Activated CD4-positive, alpha-beta T cell treated with anti-CD3 and anti-CD28 coated beads for 36 hours (primary cell): ENCODE measurements at regions not wholly inside any gene's neighbourhood (a gene's known extent, or its start where the extent isn't known, plus 50 kb on each side); places are given as distances from the start of the nearest gene placed in this dataset.

Source experiments
- ATAC-seq: fragments of 200-7000 bp; cut with Tn5 transposase; one replicate; pipeline ENCODE4 v1.10.0; 2021; ENCODE audit warnings: mild to moderate bottlenecking, moderate library complexity
- CTCF ChIA-PET: fragments of 350-600 bp; sonication (Branson Sonifier 250); formaldehyde crosslinking; loops from one replicate; lab custom pipeline; 2021; ENCODE audit warnings: antibody characterized with exemption; lab: Charles Lee
- POLR2A ChIA-PET: fragments of 350-600 bp; sonication (Branson Sonifier 250); formaldehyde crosslinking; loops from one replicate; lab custom pipeline; 2021; ENCODE audit warnings: antibody characterized with exemption, inconsistent platforms; lab: Charles Lee
- DNase-seq: peaks from one replicate; pipeline ENCODE4 v3.0.0-alpha.2; 2020
- H3K27ac Mint-ChIP-seq: one replicate; pipeline ENCODE4 v1.8.0; 2021; ENCODE audit warnings: mixed read lengths
- H3K27me3 Mint-ChIP-seq: one replicate; pipeline ENCODE4 v1.8.0; 2021; ENCODE audit warnings: mixed read lengths
- H3K36me3 Mint-ChIP-seq: one replicate; pipeline ENCODE4 v1.8.0; 2021; ENCODE audit warnings: low read depth, mixed read lengths
- H3K4me1 Mint-ChIP-seq: one replicate; pipeline ENCODE4 v1.8.0; 2021; ENCODE audit warnings: mixed read lengths
- H3K4me3 Mint-ChIP-seq: one replicate; pipeline ENCODE4 v1.8.0; 2021; ENCODE audit warnings: mild to moderate bottlenecking, moderate library complexity, mixed read lengths
- H3K9me3 Mint-ChIP-seq: one replicate; pipeline ENCODE4 v1.8.0; 2021; ENCODE audit warnings: low read depth, mixed read lengths
- intact Hi-C, 2 experiments: fragments of 100-400 bp; cut with DNase I in 1 of 2; cut with micrococcal nuclease in 1 of 2; formaldehyde crosslinking; loops; one replicate each; pipeline versions ENCODE4 v1.14.2 to v1.15.1; 2022 to 2024; cut with DNase I, micrococcal nuclease

GRCh38 chr11:24234822-24235508 is 261.9 kb upstream of the LUZP2 start:
- POLR2A ChIA-PET, result no interaction called here
- no peak for ATAC-seq
- Mint-ChIP-seq H3K36me3 (no peaks in the 10 kb centered on the region), H3K27me3 (no peaks in the 10 kb centered on the region), H3K4me1 (no peaks in the 10 kb centered on the region), H3K4me3 (no peak overlapping the region), H3K27ac (no peak overlapping the region), H3K9me3 (peaks cover 5% of the 10 kb centered on the region)
- DNase-seq, result no peak
- CTCF ChIA-PET, result no interaction called here
- intact Hi-C loops, result no loop called here

DNA sequence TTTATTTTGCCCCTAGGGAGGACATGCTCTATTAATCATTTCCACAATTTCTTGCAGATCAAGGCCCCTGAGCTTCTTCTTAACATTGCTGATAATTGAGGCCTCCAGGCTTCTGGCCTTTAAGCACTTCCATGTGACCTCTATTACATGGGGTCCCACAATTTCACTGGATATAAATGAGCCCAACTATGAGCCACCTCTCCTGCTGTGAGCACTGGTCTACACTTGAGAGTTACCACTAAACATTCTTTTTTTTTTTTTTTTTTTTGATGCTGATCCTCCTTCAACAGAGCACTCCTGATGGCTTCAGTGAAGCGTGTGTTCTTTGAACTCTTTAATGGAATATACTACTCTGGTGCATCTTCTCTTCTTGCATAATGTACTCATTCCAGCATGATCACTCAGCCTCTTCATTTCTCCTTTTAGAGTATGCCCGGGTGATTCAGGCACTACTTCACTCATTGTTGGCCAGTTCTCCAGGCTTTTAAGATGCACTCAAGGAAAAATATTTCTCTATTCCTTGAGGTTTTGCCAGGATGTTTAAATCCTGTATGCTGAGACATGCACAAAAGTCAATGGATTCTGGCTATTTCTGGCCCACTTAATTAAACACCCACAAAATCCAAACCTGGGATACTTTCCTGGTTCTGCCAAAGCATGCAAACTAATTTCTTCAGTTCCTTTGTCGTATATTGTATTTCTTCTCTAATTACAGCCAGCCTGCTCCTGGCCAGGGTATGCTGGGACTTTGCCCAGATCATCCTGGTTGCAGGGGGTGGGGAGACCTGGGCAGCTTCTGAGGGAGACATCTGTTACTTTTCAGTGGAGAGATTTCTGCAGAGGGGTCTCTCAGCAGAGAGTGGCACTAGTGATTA is 257.8 kb upstream of the LUZP2 start:
- intact Hi-C loops, result no loop called here
- no peaks in the 10 kb centered on the region for H3K4me1 Mint-ChIP-seq
- CTCF ChIA-PET, result no interaction called here
- H3K27ac Mint-ChIP-seq, result no peak overlapping the region
- POLR2A ChIA-PET, result no interaction called here
- DNase-seq, result no peak
- no peaks in the 10 kb centered on the region for H3K36me3 Mint-ChIP-seq
- no peak overlapping the region for H3K4me3 Mint-ChIP-seq
- H3K27me3 Mint-ChIP-seq, result no peaks in the 10 kb centered on the region
- ATAC-seq, result no peak
- peaks cover 13% of the 10 kb centered on the region for H3K9me3 Mint-ChIP-seq

DNA sequence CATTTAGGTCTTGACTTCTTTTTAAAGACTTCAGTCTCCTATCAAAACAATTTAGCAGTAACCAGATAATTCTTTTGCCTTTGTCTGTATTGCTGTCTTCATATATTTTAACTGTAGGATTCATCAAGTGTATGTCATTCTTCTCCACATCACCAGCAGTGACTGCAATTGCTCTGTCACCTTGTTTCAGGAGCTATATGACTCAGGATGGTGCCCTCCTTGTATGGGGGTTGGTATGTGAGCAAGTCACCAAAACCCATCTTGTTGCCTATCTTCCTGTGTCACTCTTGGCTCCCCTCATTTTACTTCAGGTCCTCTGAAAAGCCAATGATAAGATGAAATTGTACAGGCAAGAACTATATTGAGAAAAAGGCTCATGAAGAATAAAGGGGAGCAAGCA is 256.9 kb upstream of the LUZP2 start:
- CTCF ChIA-PET, result no interaction called here

DNA sequence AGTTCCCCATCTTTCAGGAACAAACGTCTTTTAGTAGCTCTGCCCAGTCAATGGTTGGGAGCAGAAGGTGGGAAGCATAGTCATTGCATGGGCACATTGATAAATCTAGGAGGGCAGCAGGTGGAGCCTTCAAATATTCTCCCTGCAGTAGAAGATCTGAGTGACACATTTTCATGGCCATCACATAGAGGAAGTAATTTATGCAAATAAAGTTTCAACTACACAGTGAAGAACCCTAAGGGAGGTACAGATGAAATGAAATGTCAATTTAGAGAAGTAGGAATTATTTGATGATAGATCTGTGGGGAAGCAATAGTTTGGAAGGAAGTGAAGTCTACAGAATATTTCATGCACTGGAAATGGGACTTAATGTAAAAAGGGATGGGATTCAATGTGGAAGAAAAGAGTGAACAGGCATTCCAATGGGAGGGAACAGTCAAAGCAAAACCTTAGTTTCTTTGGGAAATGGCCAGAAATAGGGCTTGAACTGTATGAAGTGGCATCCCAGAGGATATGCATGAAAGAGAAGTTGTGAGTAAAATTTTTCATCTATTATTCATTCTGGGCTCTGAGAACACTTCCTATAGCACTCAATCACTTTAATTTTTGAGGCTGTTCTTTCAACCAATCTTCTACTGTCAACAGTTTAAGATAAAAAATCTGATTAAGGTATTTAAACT is 256.2 kb upstream of the LUZP2 start:
- no peak for DNase-seq
- ChIA-PET CTCF (interaction anchor here (0.6 kb wide), 1 partner anchor 608 kb away, joined by 3 read pairs; no protein-coding TSS in a partner anchor), POLR2A (no interaction called here)
- Mint-ChIP-seq H3K4me1 (no peaks in the 10 kb centered on the region), H3K36me3 (no peaks in the 10 kb centered on the region), H3K27ac (no peak overlapping the region), H3K27me3 (no peaks in the 10 kb centered on the region), H3K9me3 (peaks cover 13% of the 10 kb centered on the region), H3K4me3 (no peak overlapping the region)
- intact Hi-C loops, result no loop called here
- ATAC-seq, result no peak

More for the DNA sequence above, 256.9 kb upstream of the LUZP2 start:
- Mint-ChIP-seq H3K27ac (no peak overlapping the region), H3K4me3 (no peak overlapping the region), H3K27me3 (no peaks in the 10 kb centered on the region), H3K4me1 (no peaks in the 10 kb centered on the region), H3K9me3 (peaks cover 13% of the 10 kb centered on the region), H3K36me3 (no peaks in the 10 kb centered on the region)
- intact Hi-C loops, result no loop called here
- POLR2A ChIA-PET, result no interaction called here
- ATAC-seq (no peak), DNase-seq (no peak)

DNA sequence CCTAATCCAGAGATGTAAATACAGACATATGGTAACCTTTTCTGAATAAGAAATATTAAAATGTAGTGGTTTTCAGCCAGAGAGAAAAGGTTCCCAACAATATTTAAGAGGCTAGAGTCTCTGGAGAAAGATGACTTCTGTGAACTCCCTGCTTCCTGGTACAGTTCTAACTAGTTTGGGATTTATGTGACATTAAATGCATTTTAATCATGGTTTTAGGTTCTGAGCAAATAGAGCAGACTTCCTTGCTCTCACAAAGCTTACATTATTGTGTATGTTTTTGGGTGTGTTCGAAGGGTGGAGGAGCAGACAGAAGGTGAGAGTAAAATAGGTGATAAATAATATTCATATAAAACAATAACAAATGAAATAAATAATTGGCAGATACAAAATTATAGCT is 250.1 kb upstream of the LUZP2 start:
- H3K4me1 Mint-ChIP-seq, result no peaks in the 10 kb centered on the region
- ChIA-PET CTCF (no interaction called here), POLR2A (no interaction called here)
- H3K27me3 Mint-ChIP-seq, result no peaks in the 10 kb centered on the region
- H3K9me3 Mint-ChIP-seq, result peaks cover 9% of the 10 kb centered on the region
- no peak for ATAC-seq
- no peak overlapping the region for H3K4me3 Mint-ChIP-seq
- no peak for DNase-seq
- intact Hi-C loops, result no loop called here
- no peaks in the 10 kb centered on the region for H3K36me3 Mint-ChIP-seq
- no peak overlapping the region for H3K27ac Mint-ChIP-seq

DNA sequence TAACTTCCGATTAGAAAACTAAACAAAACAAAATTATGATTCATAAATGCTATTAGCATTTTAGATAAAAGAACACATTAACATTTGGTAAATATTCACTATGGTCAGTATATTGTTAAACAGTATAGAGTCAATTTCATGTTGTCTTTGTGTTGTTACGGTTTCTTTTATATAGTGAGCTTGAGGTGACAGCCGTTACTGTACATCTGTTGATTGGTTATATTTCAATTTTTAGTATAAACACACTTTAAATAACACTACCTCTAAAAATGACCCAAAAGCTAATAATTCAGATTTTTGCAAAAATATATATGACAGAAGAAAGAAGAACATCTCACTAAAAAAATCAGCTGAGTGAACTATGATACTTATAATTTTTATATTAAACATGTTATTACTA is 249.0 kb upstream of the LUZP2 start:
- ChIA-PET POLR2A (no interaction called here), CTCF (no interaction called here)
- no peak for ATAC-seq
- DNase-seq, result no peak
- Mint-ChIP-seq H3K36me3 (no peaks in the 10 kb centered on the region), H3K4me1 (no peaks in the 10 kb centered on the region), H3K4me3 (no peak overlapping the region), H3K27me3 (no peaks in the 10 kb centered on the region), H3K9me3 (peaks cover 13% of the 10 kb centered on the region), H3K27ac (no peak overlapping the region)
- intact Hi-C loops, result no loop called here

DNA sequence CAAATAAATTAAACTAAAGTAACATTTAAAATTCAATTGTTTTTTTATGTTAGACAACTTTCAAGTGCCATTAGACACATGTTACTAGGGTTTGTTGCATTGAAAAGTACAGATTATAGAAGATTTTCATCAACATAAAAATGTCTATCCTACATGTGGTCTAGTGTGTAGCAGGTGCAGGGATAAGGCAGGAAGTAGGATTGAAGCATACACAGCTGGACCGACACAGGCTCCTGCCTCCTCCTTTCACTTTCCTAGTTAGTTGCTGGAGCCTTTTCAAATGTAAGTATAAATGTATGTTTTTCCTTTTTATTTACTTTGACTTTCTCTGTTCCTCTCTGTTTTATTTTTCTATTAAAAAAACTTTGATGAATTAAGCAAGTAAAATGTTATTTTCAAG is 246.9 kb upstream of the LUZP2 start:
- no peaks in the 10 kb centered on the region for H3K4me1 Mint-ChIP-seq
- no peaks in the 10 kb centered on the region for H3K27me3 Mint-ChIP-seq
- peaks cover 7% of the 10 kb centered on the region for H3K9me3 Mint-ChIP-seq
- POLR2A ChIA-PET, result no interaction called here
- ATAC-seq (no peak), DNase-seq (no peak)
- CTCF ChIA-PET, result no interaction called here
- intact Hi-C loops, result no loop called here
- H3K4me3 Mint-ChIP-seq, result no peak overlapping the region
- H3K36me3 Mint-ChIP-seq, result no peaks in the 10 kb centered on the region
- H3K27ac Mint-ChIP-seq, result no peak overlapping the region

- no peak for DNase-seq
- no peaks in the 10 kb centered on the region for H3K36me3 Mint-ChIP-seq
- POLR2A ChIA-PET, result no interaction called here
- H3K27ac Mint-ChIP-seq, result no peak overlapping the region
- CTCF ChIA-PET, result no interaction called here
- H3K27me3 Mint-ChIP-seq, result no peaks in the 10 kb centered on the region
- intact Hi-C loops, result no loop called here
- peaks cover 6% of the 10 kb centered on the region for H3K9me3 Mint-ChIP-seq
- H3K4me3 Mint-ChIP-seq, result no peak overlapping the region
- ATAC-seq, result no peak
- H3K4me1 Mint-ChIP-seq, result no peaks in the 10 kb centered on the region
Measured at GRCh38 chr11:24253237-24253760, 243.6 kb upstream of the LUZP2 start.

- Mint-ChIP-seq H3K9me3 (peaks cover 6% of the 10 kb centered on the region), H3K27me3 (no peaks in the 10 kb centered on the region), H3K27ac (no peak overlapping the region), H3K4me1 (no peaks in the 10 kb centered on the region), H3K36me3 (no peaks in the 10 kb centered on the region), H3K4me3 (no peak overlapping the region)
- POLR2A ChIA-PET, result no interaction called here
- CTCF ChIA-PET, result no interaction called here
- DNase-seq (no peak), ATAC-seq (no peak)
- intact Hi-C loops, result no loop called here
Measured at GRCh38 chr11:24264868-24265267, 232.0 kb upstream of the LUZP2 start.

- Mint-ChIP-seq H3K4me3 (no peak overlapping the region), H3K36me3 (no peaks in the 10 kb centered on the region), H3K27me3 (no peaks in the 10 kb centered on the region), H3K4me1 (no peaks in the 10 kb centered on the region), H3K27ac (no peak overlapping the region), H3K9me3 (peaks cover 8% of the 10 kb centered on the region)
- ATAC-seq, result no peak
- DNase-seq, result no peak
- POLR2A ChIA-PET, result no interaction called here
- intact Hi-C loops, result no loop called here
- CTCF ChIA-PET, result no interaction called here
Measured at GRCh38 chr11:24267014-24267413, 229.8 kb upstream of the LUZP2 start.

- no peak overlapping the region for H3K4me3 Mint-ChIP-seq
- no peaks in the 10 kb centered on the region for H3K27me3 Mint-ChIP-seq
- ATAC-seq (no peak), DNase-seq (no peak)
- intact Hi-C loops, result no loop called here
- no peak overlapping the region for H3K27ac Mint-ChIP-seq
- ChIA-PET CTCF (no interaction called here), POLR2A (no interaction called here)
- H3K36me3 Mint-ChIP-seq, result no peaks in the 10 kb centered on the region
- peaks cover 12% of the 10 kb centered on the region for H3K9me3 Mint-ChIP-seq
- no peaks in the 10 kb centered on the region for H3K4me1 Mint-ChIP-seq
Measured at GRCh38 chr11:24271798-24272197, 225.1 kb upstream of the LUZP2 start.
